WTC11 (cell line): ENCODE measurements at regions not wholly inside any gene's neighbourhood (a gene's known extent, or its start where the extent isn't known, plus 50 kb on each side); places are given as distances from the start of the nearest gene placed in this dataset.

ENCODE experiments used
- CREM ChIP-seq: sonication (generic); formaldehyde crosslinking; IDR thresholded peaks from 2 replicates; pipeline ENCODE4 v1.8.1; 2022; ENCODE audit warnings: mild to moderate bottlenecking, missing genetic modification reagents, moderate library complexity
- CTCF ChIP-seq: fragments of 200-600 bp; IDR thresholded peaks from 2 replicates; pipeline ENCODE4 v1.8.0; 2022; ENCODE audit warnings: antibody characterized with exemption
- FOXJ3 ChIP-seq: sonication (generic); formaldehyde crosslinking; IDR thresholded peaks from 2 replicates; pipeline ENCODE4 v1.9.0; 2021; ENCODE audit warnings: missing genetic modification reagents, mild to moderate bottlenecking, borderline replicate concordance
- FOXK1 ChIP-seq: sonication (generic); formaldehyde crosslinking; IDR thresholded peaks from 2 replicates; pipeline ENCODE4 v1.8.0; 2022; ENCODE audit warnings: mild to moderate bottlenecking, moderate library complexity, missing genetic modification reagents
- FOXP4 ChIP-seq: sonication (generic); formaldehyde crosslinking; IDR thresholded peaks from 2 replicates; pipeline ENCODE4 v1.8.0; 2022; ENCODE audit warnings: mild to moderate bottlenecking, missing genetic modification reagents
- IRF2 ChIP-seq: sonication (generic); formaldehyde crosslinking; IDR thresholded peaks from 2 replicates; pipeline ENCODE4 v1.8.0; 2022; ENCODE audit warnings: low read depth, missing genetic modification reagents, borderline replicate concordance
- KAT7 ChIP-seq: sonication (generic); formaldehyde crosslinking; IDR thresholded peaks from 2 replicates; pipeline ENCODE4 v1.8.1; 2023; ENCODE audit warnings: missing genetic modification reagents, mild to moderate bottlenecking, borderline replicate concordance
- SMAD3 ChIP-seq: sonication (generic); formaldehyde crosslinking; IDR thresholded peaks from 2 replicates; pipeline ENCODE4 v1.8.0; 2022; ENCODE audit warnings: missing genetic modification reagents, mild to moderate bottlenecking, borderline replicate concordance
- TEAD1 ChIP-seq: sonication (generic); formaldehyde crosslinking; IDR thresholded peaks from 2 replicates; pipeline ENCODE4 v1.8.0; 2022; ENCODE audit warnings: mild to moderate bottlenecking, missing genetic modification reagents
- ZNF121 ChIP-seq: sonication (generic); formaldehyde crosslinking; IDR thresholded peaks from 2 replicates; pipeline ENCODE4 v1.8.0; 2023; ENCODE audit warnings: missing genetic modification reagents
- ZNF263 ChIP-seq: sonication (generic); formaldehyde crosslinking; IDR thresholded peaks from 2 replicates; pipeline ENCODE4 v1.8.1; 2022; ENCODE audit warnings: low read depth, mild to moderate bottlenecking, moderate library complexity, missing genetic modification reagents
- TF ChIP-seq, protein P1 (sequence below): sonication (generic); formaldehyde crosslinking; conservative IDR thresholded peaks from 2 replicates; pipeline ENCODE4 v1.8.1; 2023; ENCODE audit warnings: mild to moderate bottlenecking, low read depth, missing genetic modification reagents, moderate library complexity
- TF ChIP-seq, protein P2 (sequence below): sonication (generic); formaldehyde crosslinking; IDR thresholded peaks from 2 replicates; pipeline ENCODE4 v1.8.1; 2023; ENCODE audit warnings: mild to moderate bottlenecking, missing genetic modification reagents
- TF ChIP-seq, protein P3 (sequence below): sonication (generic); formaldehyde crosslinking; IDR thresholded peaks from 2 replicates; pipeline ENCODE4 v1.8.1; 2023; ENCODE audit warnings: mild to moderate bottlenecking, missing genetic modification reagents

- TF ChIP-seq CREM, result no peak
- TF ChIP-seq CTCF, result no peak
- TF ChIP-seq ZNF121, result no peak
- TF ChIP-seq, protein P1, sequence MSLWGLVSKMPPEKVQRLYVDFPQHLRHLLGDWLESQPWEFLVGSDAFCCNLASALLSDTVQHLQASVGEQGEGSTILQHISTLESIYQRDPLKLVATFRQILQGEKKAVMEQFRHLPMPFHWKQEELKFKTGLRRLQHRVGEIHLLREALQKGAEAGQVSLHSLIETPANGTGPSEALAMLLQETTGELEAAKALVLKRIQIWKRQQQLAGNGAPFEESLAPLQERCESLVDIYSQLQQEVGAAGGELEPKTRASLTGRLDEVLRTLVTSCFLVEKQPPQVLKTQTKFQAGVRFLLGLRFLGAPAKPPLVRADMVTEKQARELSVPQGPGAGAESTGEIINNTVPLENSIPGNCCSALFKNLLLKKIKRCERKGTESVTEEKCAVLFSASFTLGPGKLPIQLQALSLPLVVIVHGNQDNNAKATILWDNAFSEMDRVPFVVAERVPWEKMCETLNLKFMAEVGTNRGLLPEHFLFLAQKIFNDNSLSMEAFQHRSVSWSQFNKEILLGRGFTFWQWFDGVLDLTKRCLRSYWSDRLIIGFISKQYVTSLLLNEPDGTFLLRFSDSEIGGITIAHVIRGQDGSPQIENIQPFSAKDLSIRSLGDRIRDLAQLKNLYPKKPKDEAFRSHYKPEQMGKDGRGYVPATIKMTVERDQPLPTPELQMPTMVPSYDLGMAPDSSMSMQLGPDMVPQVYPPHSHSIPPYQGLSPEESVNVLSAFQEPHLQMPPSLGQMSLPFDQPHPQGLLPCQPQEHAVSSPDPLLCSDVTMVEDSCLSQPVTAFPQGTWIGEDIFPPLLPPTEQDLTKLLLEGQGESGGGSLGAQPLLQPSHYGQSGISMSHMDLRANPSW (CRISPR knock-in tag), result no peak
- TF ChIP-seq SMAD3, result no peak
- TF ChIP-seq FOXK1 (CRISPR knock-in tag), result no peak
- TF ChIP-seq FOXJ3, result no peak
- TF ChIP-seq ZNF263 (CRISPR knock-in tag), result no peak
- TF ChIP-seq IRF2 (CRISPR knock-in tag), result no peak
- TF ChIP-seq TEAD1 (CRISPR knock-in tag), result no peak
- TF ChIP-seq, protein P2, sequence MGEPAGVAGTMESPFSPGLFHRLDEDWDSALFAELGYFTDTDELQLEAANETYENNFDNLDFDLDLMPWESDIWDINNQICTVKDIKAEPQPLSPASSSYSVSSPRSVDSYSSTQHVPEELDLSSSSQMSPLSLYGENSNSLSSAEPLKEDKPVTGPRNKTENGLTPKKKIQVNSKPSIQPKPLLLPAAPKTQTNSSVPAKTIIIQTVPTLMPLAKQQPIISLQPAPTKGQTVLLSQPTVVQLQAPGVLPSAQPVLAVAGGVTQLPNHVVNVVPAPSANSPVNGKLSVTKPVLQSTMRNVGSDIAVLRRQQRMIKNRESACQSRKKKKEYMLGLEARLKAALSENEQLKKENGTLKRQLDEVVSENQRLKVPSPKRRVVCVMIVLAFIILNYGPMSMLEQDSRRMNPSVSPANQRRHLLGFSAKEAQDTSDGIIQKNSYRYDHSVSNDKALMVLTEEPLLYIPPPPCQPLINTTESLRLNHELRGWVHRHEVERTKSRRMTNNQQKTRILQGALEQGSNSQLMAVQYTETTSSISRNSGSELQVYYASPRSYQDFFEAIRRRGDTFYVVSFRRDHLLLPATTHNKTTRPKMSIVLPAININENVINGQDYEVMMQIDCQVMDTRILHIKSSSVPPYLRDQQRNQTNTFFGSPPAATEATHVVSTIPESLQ (CRISPR knock-in tag), result no peak
- TF ChIP-seq, protein P3, sequence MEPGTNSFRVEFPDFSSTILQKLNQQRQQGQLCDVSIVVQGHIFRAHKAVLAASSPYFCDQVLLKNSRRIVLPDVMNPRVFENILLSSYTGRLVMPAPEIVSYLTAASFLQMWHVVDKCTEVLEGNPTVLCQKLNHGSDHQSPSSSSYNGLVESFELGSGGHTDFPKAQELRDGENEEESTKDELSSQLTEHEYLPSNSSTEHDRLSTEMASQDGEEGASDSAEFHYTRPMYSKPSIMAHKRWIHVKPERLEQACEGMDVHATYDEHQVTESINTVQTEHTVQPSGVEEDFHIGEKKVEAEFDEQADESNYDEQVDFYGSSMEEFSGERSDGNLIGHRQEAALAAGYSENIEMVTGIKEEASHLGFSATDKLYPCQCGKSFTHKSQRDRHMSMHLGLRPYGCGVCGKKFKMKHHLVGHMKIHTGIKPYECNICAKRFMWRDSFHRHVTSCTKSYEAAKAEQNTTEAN (CRISPR knock-in tag), result no peak
- no peak for TF ChIP-seq FOXP4
- TF ChIP-seq KAT7 (CRISPR knock-in tag), result no peak
These were observed 141.2 kb upstream of the FOXD4L5 start for GRCh38 chr9:65426231-65426630.
